ENCODE measurements at regions not wholly inside any gene's neighbourhood (a gene's known extent, or its start where the extent isn't known, plus 50 kb on each side); places are given as distances from the start of the nearest gene placed in this dataset.
"Not testable (repeated sequence)": the region's sequence is repeated elsewhere in the genome, so short reads cannot be mapped to it uniquely, and the experiment has no call there.

- H3K4me3 ChIP-seq (ENCODE audit: control insufficient read depth, low read depth, low read length), result no peak overlapping the region
- DNase-seq (ENCODE audit: low read depth), result peak; percentile 57
- TF ChIP-seq CTCF (conservative IDR thresholded peaks at IDR 0.05; ENCODE audit: control insufficient read depth, insufficient read depth, low read depth, low read length), result no peak
Observed at GRCh38 chr4:111066887-111067286, 444.0 kb upstream of the PITX2 start.

GRCh38 chr4:111068883-111069282, 446.0 kb upstream of the PITX2 start:
- no peak for DNase-seq (ENCODE audit: low read depth)
- no peak overlapping the region for H3K4me3 ChIP-seq (ENCODE audit: control insufficient read depth, low read depth, low read length)
- no peak for TF ChIP-seq CTCF (conservative IDR thresholded peaks at IDR 0.05; ENCODE audit: control insufficient read depth, insufficient read depth, low read depth, low read length)

- TF ChIP-seq CTCF (conservative IDR thresholded peaks at IDR 0.05; ENCODE audit: control insufficient read depth, insufficient read depth, low read depth, low read length), result no peak
- DNase-seq (ENCODE audit: low read depth), result peak; percentile 8
- H3K4me3 ChIP-seq (ENCODE audit: control insufficient read depth, low read depth, low read length), result no peak overlapping the region
Observed at GRCh38 chr4:111070390-111070789, 447.5 kb upstream of the PITX2 start.

GRCh38 chr4:111074523-111075114, 451.7 kb upstream of the PITX2 start:
- no peak overlapping the region for H3K4me3 ChIP-seq (ENCODE audit: control insufficient read depth, low read depth, low read length)
- TF ChIP-seq CTCF (conservative IDR thresholded peaks at IDR 0.05; ENCODE audit: control insufficient read depth, insufficient read depth, low read depth, low read length), result no peak
- DNase-seq (ENCODE audit: low read depth), result no peak

- not testable (repeated sequence) for DNase-seq (ENCODE audit: low read depth); H3K4me3 ChIP-seq (ENCODE audit: control insufficient read depth, low read depth, low read length)
Observed at GRCh38 chr4:111076299-111076698, 453.4 kb upstream of the PITX2 start.

GRCh38 chr4:111108153-111108552, 485.3 kb upstream of the PITX2 start:
- DNase-seq (ENCODE audit: low read depth), result no peak
- H3K4me3 ChIP-seq (ENCODE audit: control insufficient read depth, low read depth, low read length), result no peak overlapping the region
- TF ChIP-seq CTCF (conservative IDR thresholded peaks at IDR 0.05; ENCODE audit: control insufficient read depth, insufficient read depth, low read depth, low read length), result no peak

- H3K4me3 ChIP-seq (ENCODE audit: control insufficient read depth, low read depth, low read length), result no peak overlapping the region
- no peak for DNase-seq (ENCODE audit: low read depth)
- no peak for TF ChIP-seq CTCF (conservative IDR thresholded peaks at IDR 0.05; ENCODE audit: control insufficient read depth, insufficient read depth, low read depth, low read length)
Observed at GRCh38 chr4:111113591-111113990, 490.7 kb upstream of the PITX2 start.

Measured in fibroblast of mammary gland (primary cell).